ENCODE measurements at regions not wholly inside any gene's neighbourhood (a gene's known extent, or its start where the extent isn't known, plus 50 kb on each side); places are given as distances from the start of the nearest gene placed in this dataset.

- peaks cover 1% of the 10 kb centered on the region for H3K27me3 Mint-ChIP-seq (ENCODE audit: low read depth, unreplicated experiment)
- Histone ChIP-seq H3K4me3 (ENCODE audit: insufficient read depth, low read depth, low read length) (no peak overlapping the region), H3K27me3 (ENCODE audit: insufficient read depth, low read length) (peaks cover 6% of the 10 kb centered on the region), H3K79me2 (ENCODE audit: insufficient read depth, low read length) (no peaks in the 10 kb centered on the region), H3K4me2 (ENCODE audit: low read length) (peak overlapping the region; percentile 23), H3K9ac (ENCODE audit: low read length) (no peak overlapping the region), H3K27ac (ENCODE audit: low read depth, low read length) (no peak overlapping the region), H2AFZ (ENCODE audit: low read depth, low read length) (no peak overlapping the region), H4K20me1 (ENCODE audit: insufficient read depth, low read length) (no peaks in the 10 kb centered on the region), H3K4me1 (ENCODE audit: insufficient read depth, low read length) (peaks cover 10% of the 10 kb centered on the region), H3K36me3 (ENCODE audit: insufficient read depth, low read length) (no peaks in the 10 kb centered on the region), H3K9me3 (ENCODE audit: insufficient read depth, low read depth, low read length) (no peaks in the 10 kb centered on the region)
- peak; percentile 74 for DNase-seq (ENCODE audit: low read depth)
- no peak for TF ChIP-seq EZH2 (IDR thresholded peaks at IDR 0.05; ENCODE audit: insufficient read depth, low read length)
- TF ChIP-seq CTCF (IDR thresholded peaks at IDR 0.05; ENCODE audit: insufficient read depth, low read depth, low read length), result no peak
- no peaks in the 10 kb centered on the region for H3K9me3 Mint-ChIP-seq (ENCODE audit: unreplicated experiment)
- H3K4me1 Mint-ChIP-seq (ENCODE audit: low read depth, unreplicated experiment), result peaks cover 22% of the 10 kb centered on the region
- H3K4me3 Mint-ChIP-seq (ENCODE audit: unreplicated experiment), result no peak overlapping the region
- no peak for FAIRE-seq
- no peak overlapping the region for H3K27ac Mint-ChIP-seq (ENCODE audit: unreplicated experiment)
- H3K36me3 Mint-ChIP-seq (ENCODE audit: low read depth, unreplicated experiment), result peaks cover 3% of the 10 kb centered on the region
Measured at GRCh38 chr2:200177971-200178911, 128.3 kb upstream of the SPATS2L start.

GRCh38 chr2:200179151-200179550 lies 127.3 kb upstream of the SPATS2L start:
- Histone ChIP-seq H3K79me2 (ENCODE audit: insufficient read depth, low read length) (no peaks in the 10 kb centered on the region), H3K9me3 (ENCODE audit: insufficient read depth, low read depth, low read length) (no peaks in the 10 kb centered on the region), H3K36me3 (ENCODE audit: insufficient read depth, low read length) (no peaks in the 10 kb centered on the region), H3K4me2 (ENCODE audit: low read length) (no peak overlapping the region), H3K27me3 (ENCODE audit: insufficient read depth, low read length) (peaks cover 6% of the 10 kb centered on the region), H3K27ac (ENCODE audit: low read depth, low read length) (no peak overlapping the region), H3K9ac (ENCODE audit: low read length) (no peak overlapping the region), H3K4me3 (ENCODE audit: insufficient read depth, low read depth, low read length) (no peak overlapping the region), H4K20me1 (ENCODE audit: insufficient read depth, low read length) (no peaks in the 10 kb centered on the region), H2AFZ (ENCODE audit: low read depth, low read length) (no peak overlapping the region), H3K4me1 (ENCODE audit: insufficient read depth, low read length) (peaks cover 10% of the 10 kb centered on the region)
- Mint-ChIP-seq H3K27me3 (ENCODE audit: low read depth, unreplicated experiment) (peaks cover 1% of the 10 kb centered on the region), H3K4me1 (ENCODE audit: low read depth, unreplicated experiment) (peaks cover 20% of the 10 kb centered on the region), H3K9me3 (ENCODE audit: unreplicated experiment) (no peaks in the 10 kb centered on the region), H3K36me3 (ENCODE audit: low read depth, unreplicated experiment) (peaks cover 2% of the 10 kb centered on the region), H3K4me3 (ENCODE audit: unreplicated experiment) (no peak overlapping the region), H3K27ac (ENCODE audit: unreplicated experiment) (no peak overlapping the region)
- TF ChIP-seq CTCF (IDR thresholded peaks at IDR 0.05; ENCODE audit: insufficient read depth, low read depth, low read length), result no peak
- TF ChIP-seq EZH2 (IDR thresholded peaks at IDR 0.05; ENCODE audit: insufficient read depth, low read length), result no peak
- DNase-seq (ENCODE audit: low read depth), result no peak
- no peak for FAIRE-seq

GRCh38 chr2:200180943-200181342 lies 125.5 kb upstream of the SPATS2L start:
- DNase-seq (ENCODE audit: low read depth) (no peak), FAIRE-seq (no peak)
- Histone ChIP-seq H3K27ac (ENCODE audit: low read depth, low read length) (no peak overlapping the region), H3K9ac (ENCODE audit: low read length) (no peak overlapping the region), H3K36me3 (ENCODE audit: insufficient read depth, low read length) (no peaks in the 10 kb centered on the region), H3K4me2 (ENCODE audit: low read length) (no peak overlapping the region), H3K27me3 (ENCODE audit: insufficient read depth, low read length) (peaks cover 6% of the 10 kb centered on the region), H3K4me3 (ENCODE audit: insufficient read depth, low read depth, low read length) (no peak overlapping the region), H3K79me2 (ENCODE audit: insufficient read depth, low read length) (no peaks in the 10 kb centered on the region), H3K9me3 (ENCODE audit: insufficient read depth, low read depth, low read length) (no peaks in the 10 kb centered on the region), H4K20me1 (ENCODE audit: insufficient read depth, low read length) (no peaks in the 10 kb centered on the region), H3K4me1 (ENCODE audit: insufficient read depth, low read length) (peaks cover 10% of the 10 kb centered on the region), H2AFZ (ENCODE audit: low read depth, low read length) (no peak overlapping the region)
- no peaks in the 10 kb centered on the region for H3K9me3 Mint-ChIP-seq (ENCODE audit: unreplicated experiment)
- H3K27ac Mint-ChIP-seq (ENCODE audit: unreplicated experiment), result no peak overlapping the region
- H3K4me3 Mint-ChIP-seq (ENCODE audit: unreplicated experiment), result no peak overlapping the region
- peaks cover 29% of the 10 kb centered on the region for H3K4me1 Mint-ChIP-seq (ENCODE audit: low read depth, unreplicated experiment)
- TF ChIP-seq EZH2 (IDR thresholded peaks at IDR 0.05; ENCODE audit: insufficient read depth, low read length), result no peak
- TF ChIP-seq CTCF (IDR thresholded peaks at IDR 0.05; ENCODE audit: insufficient read depth, low read depth, low read length), result no peak
- H3K36me3 Mint-ChIP-seq (ENCODE audit: low read depth, unreplicated experiment), result peaks cover 2% of the 10 kb centered on the region
- peaks cover 1% of the 10 kb centered on the region for H3K27me3 Mint-ChIP-seq (ENCODE audit: low read depth, unreplicated experiment)

Data from astrocyte (in vitro differentiated cells and primary cell).